Body of pancreas (tissue), 4 donors: ENCODE measurements at regions not wholly inside any gene's neighbourhood (a gene's known extent, or its start where the extent isn't known, plus 50 kb on each side); places are given as distances from the start of the nearest gene placed in this dataset.

Source experiments
- ATAC-seq: fragments of 150-250 bp; one replicate; pipeline ENCODE4 v1.9.1; 2016
- DNase-seq, 4 donors: peaks; one replicate each; pipeline ENCODE4 v3.0.0-alpha.2; 2019
- H3K27ac ChIP-seq, 4 donors: fragments of 200-600 bp; sonication (generic); 1 replicate in 3 of 4; 2 replicates in 1 of 4; pipeline versions ENCODE4 v1.5.1 to v1.6.1; 2016 to 2019; ENCODE audit warnings: mild to moderate bottlenecking in 1 of 4, mixed read lengths in 1 of 4, moderate library complexity in 1 of 4
- H3K27me3 ChIP-seq, 2 donors: fragments of 200-600 bp; sonication (generic); one replicate each; pipeline ENCODE4 v1.6.0; 2016; ENCODE audit warnings: mild to moderate bottlenecking in 1 of 2
- H3K36me3 ChIP-seq, 2 donors: fragments of 200-600 bp; sonication (generic); replicated peaks in 1 of 2; 2 replicates each; pipeline ENCODE4 v1.5.1; 2016; ENCODE audit warnings: low read depth in 2 of 2; ENCODE audit not compliant: insufficient read depth in 1 of 2
- H3K4me1 ChIP-seq: fragments of 200-600 bp; sonication (generic); one replicate; pipeline ENCODE4 v1.6.0; 2016
- H3K4me3 ChIP-seq, 2 donors: fragments of 200-600 bp; sonication (generic); 1 replicate in 1 of 2; 2 replicates in 1 of 2; pipeline ENCODE4 v1.5.1; 2016 to 2019
- H3K9me3 ChIP-seq, 3 donors: fragments of 200-600 bp; sonication (generic); 1 replicate in 2 of 3; 2 replicates in 1 of 3; pipeline ENCODE4 v1.5.1; 2016
- CTCF ChIP-seq, 7 experiments: fragments of 450-650 bp in 4 of 7; fragments of 200-600 bp in 3 of 7; sonication (generic) in 3 of 7; IDR thresholded peaks; one replicate each; pipeline ENCODE4 v1.5.1; 2016 to 2019; ENCODE audit warnings: antibody characterized with exemption in 7 of 7
- POLR2A ChIP-seq, 3 donors: fragments of 450-650 bp; IDR thresholded peaks; one replicate each; pipeline ENCODE4 v1.6.1; 2016; ENCODE audit warnings: antibody characterized with exemption in 3 of 3, mild to moderate bottlenecking in 2 of 3
- WGBS, 2 donors: methylation state at CpG; one replicate each; pipeline ENCODE4 v1.1.5; 2017; 5-methylcytosine and 5-hydroxymethylcytosine counted together
- intact Hi-C: fragments of 100-400 bp; cut with DNase I; formaldehyde crosslinking; loops from one replicate; pipeline ENCODE4 v1.15.1; 2023

GRCh38 chr2:7916670-7917069, 765.2 kb upstream of the ID2 start:
- no peak for ATAC-seq
- Histone ChIP-seq H3K9me3 (no peaks in the 10 kb centered on the region), H3K36me3 (no peaks in the 10 kb centered on the region), H3K27me3 (no peaks in the 10 kb centered on the region), H3K4me1 (no peaks in the 10 kb centered on the region), H3K27ac (no peak overlapping the region), H3K4me3 (no peak overlapping the region)
- TF ChIP-seq POLR2A (IDR thresholded peaks at IDR 0.05) (no peak), CTCF (IDR thresholded peaks at IDR 0.05) (no peak)
- no peak for DNase-seq
- 87 to 88% methylated on average over 2 of the region's 2 CpGs for WGBS, 2 donors
- intact Hi-C loops = no loop called here

GRCh38 chr2:7919510-7919909, 762.3 kb upstream of the ID2 start:
- no peak for ATAC-seq
- peaks cover 0 to 5% (median 0%) of the 10 kb centered on the region in 3 donors for H3K9me3 ChIP-seq
- H3K36me3 ChIP-seq = no peaks in the 10 kb centered on the region
- 86 to 90% methylated on average over 8 of the region's 8 CpGs for WGBS, 2 donors
- intact Hi-C loops = no loop called here
- DNase-seq = no peak
- no peaks in the 10 kb centered on the region for H3K27me3 ChIP-seq
- H3K4me1 ChIP-seq = no peaks in the 10 kb centered on the region
- no peak overlapping the region for H3K4me3 ChIP-seq
- H3K27ac ChIP-seq = no peak overlapping the region
- TF ChIP-seq POLR2A (IDR thresholded peaks at IDR 0.05) (no peak), CTCF (IDR thresholded peaks at IDR 0.05) (no peak)

- Histone ChIP-seq H3K27ac (no peak overlapping the region), H3K4me3 (no peak overlapping the region), H3K27me3 (no peaks in the 10 kb centered on the region), H3K9me3 (peaks cover 0 to 5% (median 0%) of the 10 kb centered on the region in 3 donors), H3K36me3 (no peaks in the 10 kb centered on the region), H3K4me1 (no peaks in the 10 kb centered on the region)
- ATAC-seq (no peak), DNase-seq (no peak)
- 68 to 77% methylated on average over 7 of the region's 7 CpGs for WGBS, 2 donors
- intact Hi-C loops = no loop called here
- TF ChIP-seq POLR2A (IDR thresholded peaks at IDR 0.05) (no peak), CTCF (IDR thresholded peaks at IDR 0.05) (no peak)
Measured at GRCh38 chr2:7924023-7924762, 757.7 kb upstream of the ID2 start.

- 50 to 73% methylated on average over 1 of the region's 1 CpG for WGBS, 2 donors
- no peak for DNase-seq
- intact Hi-C loops = no loop called here
Measured at GRCh38 chr2:7925506-7925905, 756.4 kb upstream of the ID2 start.

More at GRCh38 chr2:7925506-7925905, 756.4 kb upstream of the ID2 start:
- ATAC-seq = no peak
- H3K27me3 ChIP-seq = no peaks in the 10 kb centered on the region
- H3K4me1 ChIP-seq = no peaks in the 10 kb centered on the region
- no peak overlapping the region for H3K4me3 ChIP-seq
- H3K27ac ChIP-seq = no peak overlapping the region
- peaks cover 0 to 5% (median 0%) of the 10 kb centered on the region in 3 donors for H3K9me3 ChIP-seq
- H3K36me3 ChIP-seq = no peaks in the 10 kb centered on the region
- TF ChIP-seq POLR2A (IDR thresholded peaks at IDR 0.05) (no peak), CTCF (IDR thresholded peaks at IDR 0.05) (no peak)
